H9 (cell line): ENCODE measurements at regions not wholly inside any gene's neighbourhood (a gene's known extent, or its start where the extent isn't known, plus 50 kb on each side); places are given as distances from the start of the nearest gene placed in this dataset.
"Not testable (repeated sequence)": the region's sequence is repeated elsewhere in the genome, so short reads cannot be mapped to it uniquely, and the experiment has no call there.

Experiments
- DNase-seq: peaks from one replicate; pipeline ENCODE4 v3.0.0-alpha.2; 2017
- H2AFZ ChIP-seq: one replicate; pipeline ENCODE4 v1.6.1; 2013; ENCODE audit warnings: mild to moderate bottlenecking, low read length, control low read depth, moderate library complexity
- H2AK5ac ChIP-seq: 2 replicates; pipeline ENCODE4 v1.6.1; 2013; ENCODE audit warnings: low read length, control low read depth, mixed read lengths; ENCODE audit not compliant: insufficient read length
- H2BK120ac ChIP-seq: one replicate; pipeline ENCODE4 v1.6.1; 2013; ENCODE audit warnings: low read depth, mild to moderate bottlenecking, low read length, control low read depth, inconsistent platforms; ENCODE audit not compliant: poor library complexity, severe bottlenecking
- H2BK12ac ChIP-seq: 2 replicates; pipeline ENCODE4 v1.6.1; 2013; ENCODE audit warnings: low read length, control low read depth, mixed read lengths, low read depth; ENCODE audit not compliant: insufficient read length
- H2BK15ac ChIP-seq: 2 replicates; pipeline ENCODE4 v1.6.1; 2013; ENCODE audit warnings: low read depth, low read length, control low read depth
- H2BK20ac ChIP-seq: one replicate; pipeline ENCODE4 v1.6.1; 2013; ENCODE audit warnings: low read depth, mild to moderate bottlenecking, low read length, control low read depth, inconsistent platforms; ENCODE audit not compliant: poor library complexity, severe bottlenecking
- H2BK5ac ChIP-seq: 2 replicates; pipeline ENCODE4 v1.6.1; 2013; ENCODE audit warnings: low read length, control low read depth, mixed read lengths; ENCODE audit not compliant: insufficient read length
- H3K14ac ChIP-seq: 2 replicates; pipeline ENCODE4 v1.6.1; 2013; ENCODE audit warnings: low read length, control low read depth; ENCODE audit not compliant: insufficient read depth
- H3K18ac ChIP-seq: 2 replicates; pipeline ENCODE4 v1.6.1; 2013; ENCODE audit warnings: low read depth, mild to moderate bottlenecking, mixed read lengths, low read length, control low read depth; ENCODE audit not compliant: insufficient read length
- H3K23ac ChIP-seq: 2 replicates; pipeline ENCODE4 v1.6.1; 2013; ENCODE audit warnings: low read length, control low read depth, mixed read lengths, low read depth; ENCODE audit not compliant: insufficient read length
- H3K23me2 ChIP-seq: 2 replicates; pipeline ENCODE4 v1.6.1; 2013; ENCODE audit warnings: low read depth, mild to moderate bottlenecking, mixed read lengths, low read length, control low read depth; ENCODE audit not compliant: insufficient read length, poor library complexity, severe bottlenecking
- H3K27ac ChIP-seq: 2 replicates; pipeline ENCODE4 v1.5.1; 2013; ENCODE audit warnings: low read length, control low read depth, mixed read lengths, low read depth; ENCODE audit not compliant: insufficient read length
- H3K27me3 ChIP-seq: 2 replicates; pipeline ENCODE4 v1.6.1; 2013; ENCODE audit warnings: low read length, control low read depth, inconsistent platforms; ENCODE audit not compliant: insufficient read depth
- H3K4ac ChIP-seq: 2 replicates; pipeline ENCODE4 v1.6.1; 2013; ENCODE audit warnings: low read depth, mild to moderate bottlenecking, control low read depth, inconsistent platforms, low read length, moderate library complexity
- H3K4me1 ChIP-seq: 2 replicates; pipeline ENCODE4 v1.6.1; 2013; ENCODE audit warnings: low read length, control low read depth, inconsistent platforms; ENCODE audit not compliant: insufficient read depth
- H3K4me2 ChIP-seq: 2 replicates; pipeline ENCODE4 v1.6.1; 2013; ENCODE audit warnings: low read length, control low read depth, mixed read lengths; ENCODE audit not compliant: insufficient read length, insufficient read depth
- H3K56ac ChIP-seq: 2 replicates; pipeline ENCODE4 v1.6.1; 2013; ENCODE audit warnings: low read depth, mild to moderate bottlenecking, mixed read lengths, low read length, control low read depth; ENCODE audit not compliant: insufficient read length
- H3K79me1 ChIP-seq: 2 replicates; pipeline ENCODE4 v1.6.1; 2013; ENCODE audit warnings: low read depth, mild to moderate bottlenecking, moderate library complexity, low read length, control low read depth, inconsistent platforms; ENCODE audit not compliant: insufficient read depth, poor library complexity, severe bottlenecking
- H3K79me2 ChIP-seq: 2 replicates; pipeline ENCODE4 v1.6.1; 2013; ENCODE audit warnings: low read length, control low read depth, inconsistent platforms; ENCODE audit not compliant: insufficient read depth
- H3K9ac ChIP-seq: 2 replicates; pipeline ENCODE4 v1.6.1; 2013; ENCODE audit warnings: low read length, control low read depth, mixed read lengths; ENCODE audit not compliant: insufficient read length; ENCODE audit errors: extremely low read depth
- H3K9me3 ChIP-seq: one replicate; pipeline ENCODE4 v1.6.1; 2013; ENCODE audit warnings: low read depth, low read length, inconsistent platforms; ENCODE audit not compliant: control insufficient read depth
- H3T11ph ChIP-seq: one replicate; pipeline ENCODE4 v1.6.1; 2013; ENCODE audit warnings: mild to moderate bottlenecking, low read length, control low read depth, inconsistent platforms
- H4K20me1 ChIP-seq: one replicate; pipeline ENCODE4 v1.6.1; 2013; ENCODE audit not compliant: control insufficient read depth, insufficient read length, insufficient read depth
- H4K5ac ChIP-seq: 2 replicates; pipeline ENCODE4 v1.6.1; 2013; ENCODE audit warnings: low read depth, mild to moderate bottlenecking, mixed read lengths, low read length, control low read depth; ENCODE audit not compliant: insufficient read length
- H4K8ac ChIP-seq: replicated peaks from 2 replicates; pipeline ENCODE4 v1.6.1; 2013; ENCODE audit warnings: low read length, control low read depth, mixed read lengths, low read depth; ENCODE audit not compliant: insufficient read length
- H4K91ac ChIP-seq: 2 replicates; pipeline ENCODE4 v1.6.1; 2013; ENCODE audit warnings: low read depth, mild to moderate bottlenecking, moderate library complexity, mixed read lengths, low read length, control low read depth; ENCODE audit not compliant: insufficient read length
- H3K27ac Mint-ChIP-seq, 3 experiments: 2 replicates in 2 of 3; 3 replicates in 1 of 3; pipeline ENCODE4 v1.8.0; 2020 to 2021; ENCODE audit warnings: mixed read lengths in 3 of 3, mild to moderate bottlenecking in 1 of 3, moderate library complexity in 1 of 3
- H3K27me3 Mint-ChIP-seq: 2 replicates; pipeline ENCODE4 v1.8.0; 2021; ENCODE audit warnings: low read depth, mild to moderate bottlenecking, moderate library complexity, mixed read lengths
- H3K36me3 Mint-ChIP-seq, 3 experiments: 2 replicates in 2 of 3; 3 replicates in 1 of 3; pipeline ENCODE4 v1.8.0; 2020 to 2021; ENCODE audit warnings: low read depth in 3 of 3, mixed read lengths in 3 of 3; ENCODE audit not compliant: insufficient read depth in 1 of 3
- H3K4me1 Mint-ChIP-seq, 2 experiments: 2 replicates each; pipeline ENCODE4 v1.8.0; 2020; ENCODE audit warnings: mixed read lengths in 2 of 2
- H3K4me3 Mint-ChIP-seq, 2 experiments: 2 replicates in 1 of 2; 3 replicates in 1 of 2; pipeline ENCODE4 v1.8.0; 2020 to 2021; ENCODE audit warnings: mild to moderate bottlenecking in 2 of 2, mixed read lengths in 2 of 2, moderate library complexity in 1 of 2
- H3K9me3 Mint-ChIP-seq, 2 experiments: 2 replicates in 1 of 2; 3 replicates in 1 of 2; pipeline ENCODE4 v1.8.0; 2020; ENCODE audit warnings: mild to moderate bottlenecking in 2 of 2, mixed read lengths in 2 of 2, moderate library complexity in 1 of 2
- WGBS: extraction: QIAGEN DNeasy Blood & Tissue Kit; methylation state at CpG from one replicate; pipeline ENCODE4 v1.1.7; 2013; ENCODE audit warnings: missing lambda C conversion rate, low lambda C conversion rate, mixed read lengths; ENCODE audit not compliant: insufficient read length; ENCODE audit errors: extremely low coverage; 5-methylcytosine and 5-hydroxymethylcytosine counted together
- TF ChIP-seq, protein P1 (sequence below): fragments of 200-600 bp; sonication (generic); conservative IDR thresholded peaks from 3 replicates; pipeline ENCODE4 v1.8.0; 2021; ENCODE audit warnings: antibody characterized with exemption, mild to moderate bottlenecking

DNA sequence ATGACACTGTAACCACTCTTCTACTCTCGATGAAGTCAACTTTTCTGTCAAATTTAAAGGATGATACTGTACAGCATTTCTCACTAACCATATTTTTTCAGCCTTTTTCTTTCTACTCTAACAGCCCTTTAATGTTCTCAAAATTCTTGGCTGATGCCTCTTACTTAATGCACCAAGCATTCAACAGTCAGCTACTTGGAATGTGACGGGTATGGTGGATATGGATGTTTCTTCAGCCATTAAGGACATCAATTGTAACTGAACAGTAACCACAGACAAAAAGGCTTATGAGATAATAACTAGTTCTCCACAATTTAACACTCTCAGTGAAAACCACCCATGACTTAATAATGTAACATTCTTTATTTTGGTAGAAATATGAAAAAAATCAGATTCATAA lies 467.2 kb upstream of the ZNF337 start:
- H2BK120ac ChIP-seq = no peak overlapping the region
- no peak overlapping the region for H4K5ac ChIP-seq
- no peaks in the 10 kb centered on the region; the same call in 1 of the 2 replicates for H3K4me1 ChIP-seq
- H3K23me2 ChIP-seq = no peaks in the 10 kb centered on the region
- no peak overlapping the region for H2BK15ac ChIP-seq
- no peaks in the 10 kb centered on the region for H3K79me2 ChIP-seq
- no peak overlapping the region for H2BK12ac ChIP-seq
- H3K27me3 ChIP-seq = no peaks in the 10 kb centered on the region
- no peak overlapping the region for H4K8ac ChIP-seq
- DNase-seq = no peak
- no peaks in the 10 kb centered on the region for H3K27me3 Mint-ChIP-seq
- no peaks in the 10 kb centered on the region; a peak in 1 of 7 replicates for H3K36me3 Mint-ChIP-seq
- H2BK5ac ChIP-seq = no peak overlapping the region
- no peak overlapping the region for H3K9ac ChIP-seq
- peaks cover 34 to 35% of the 10 kb centered on the region in 2 experiments for H3K4me1 Mint-ChIP-seq
- no peak overlapping the region for H3K27ac Mint-ChIP-seq
- no peak overlapping the region for H3T11ph ChIP-seq
- no peak overlapping the region for H3K56ac ChIP-seq
- no peak overlapping the region for H3K18ac ChIP-seq
- H3K9me3 Mint-ChIP-seq = no peaks in the 10 kb centered on the region; a peak in 1 of 5 replicates
- H2AFZ ChIP-seq = no peak overlapping the region
- no peak overlapping the region for H2BK20ac ChIP-seq
- no peak overlapping the region for H2AK5ac ChIP-seq
- no peaks in the 10 kb centered on the region for H4K20me1 ChIP-seq
- H3K4me3 Mint-ChIP-seq = no peak overlapping the region
- no peak overlapping the region for H4K91ac ChIP-seq
- H3K79me1 ChIP-seq = no peaks in the 10 kb centered on the region
- no peak overlapping the region for H3K4ac ChIP-seq
- no peak overlapping the region for H3K23ac ChIP-seq
- TF ChIP-seq, protein P1, sequence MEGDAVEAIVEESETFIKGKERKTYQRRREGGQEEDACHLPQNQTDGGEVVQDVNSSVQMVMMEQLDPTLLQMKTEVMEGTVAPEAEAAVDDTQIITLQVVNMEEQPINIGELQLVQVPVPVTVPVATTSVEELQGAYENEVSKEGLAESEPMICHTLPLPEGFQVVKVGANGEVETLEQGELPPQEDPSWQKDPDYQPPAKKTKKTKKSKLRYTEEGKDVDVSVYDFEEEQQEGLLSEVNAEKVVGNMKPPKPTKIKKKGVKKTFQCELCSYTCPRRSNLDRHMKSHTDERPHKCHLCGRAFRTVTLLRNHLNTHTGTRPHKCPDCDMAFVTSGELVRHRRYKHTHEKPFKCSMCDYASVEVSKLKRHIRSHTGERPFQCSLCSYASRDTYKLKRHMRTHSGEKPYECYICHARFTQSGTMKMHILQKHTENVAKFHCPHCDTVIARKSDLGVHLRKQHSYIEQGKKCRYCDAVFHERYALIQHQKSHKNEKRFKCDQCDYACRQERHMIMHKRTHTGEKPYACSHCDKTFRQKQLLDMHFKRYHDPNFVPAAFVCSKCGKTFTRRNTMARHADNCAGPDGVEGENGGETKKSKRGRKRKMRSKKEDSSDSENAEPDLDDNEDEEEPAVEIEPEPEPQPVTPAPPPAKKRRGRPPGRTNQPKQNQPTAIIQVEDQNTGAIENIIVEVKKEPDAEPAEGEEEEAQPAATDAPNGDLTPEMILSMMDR = no peak
- no peaks in the 10 kb centered on the region for H3K9me3 ChIP-seq
- no peak overlapping the region for H3K4me2 ChIP-seq
- H3K27ac ChIP-seq = no peak overlapping the region
- no CpG with 5 or more reads among the region's 2 CpGs for WGBS
- H3K14ac ChIP-seq = no peak overlapping the region

DNA sequence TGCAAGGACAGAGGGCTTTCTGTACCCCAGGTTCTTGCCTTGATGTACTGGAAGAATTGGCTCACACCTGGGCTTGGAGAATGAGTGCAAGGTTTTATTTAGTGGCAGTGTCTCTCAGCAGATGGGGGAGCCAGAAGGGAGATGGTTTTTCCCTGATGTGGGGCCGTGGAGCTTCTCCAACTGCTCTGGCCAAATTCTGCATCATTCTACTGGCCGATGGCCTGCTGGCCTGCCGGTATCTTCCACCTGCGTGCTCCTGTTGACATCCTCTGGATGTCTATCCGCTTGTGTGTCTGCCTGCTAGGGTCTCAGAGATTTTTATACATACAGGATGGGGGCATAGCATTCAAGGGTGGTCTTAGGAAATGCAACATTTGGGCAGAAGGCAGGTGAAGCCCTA lies 466.5 kb upstream of the ZNF337 start:
- H2AFZ ChIP-seq, H2AK5ac ChIP-seq, H3K56ac ChIP-seq, H3K18ac ChIP-seq, H4K91ac ChIP-seq, H3K9me3 ChIP-seq, H3K27ac Mint-ChIP-seq, H3K27me3 Mint-ChIP-seq, H2BK5ac ChIP-seq, H3K9ac ChIP-seq, H3K4me3 Mint-ChIP-seq, H3K14ac ChIP-seq, H3K27me3 ChIP-seq, H2BK15ac ChIP-seq, H4K5ac ChIP-seq, H2BK12ac ChIP-seq, H3K36me3 Mint-ChIP-seq, H3K4ac ChIP-seq, H3K23ac ChIP-seq, H3K27ac ChIP-seq, H2BK120ac ChIP-seq, H2BK20ac ChIP-seq, H3K79me2 ChIP-seq, H4K20me1 ChIP-seq, H3T11ph ChIP-seq, H3K4me2 ChIP-seq, H3K4me1 ChIP-seq, H3K9me3 Mint-ChIP-seq, H4K8ac ChIP-seq, DNase-seq, H3K79me1 ChIP-seq, H3K23me2 ChIP-seq: not testable (repeated sequence)
- peaks cover 34 to 35% of the 10 kb centered on the region in 2 experiments for H3K4me1 Mint-ChIP-seq
- no CpG with 5 or more reads among the region's 5 CpGs for WGBS
